HL-60 (cell line): ENCODE measurements at regions not wholly inside any gene's neighbourhood (a gene's known extent, or its start where the extent isn't known, plus 50 kb on each side); places are given as distances from the start of the nearest gene placed in this dataset.

Experiments
- DNase-seq, 2 experiments: peaks; one replicate each; pipeline ENCODE4 v3.0.0-alpha.2; 2010 to 2020; ENCODE audit warnings: low read depth in 1 of 2, low spot score in 1 of 2
- H3K27ac ChIP-seq: fragments of 250-450 bp; sonication (Bioruptor Pico); replicated peaks from 2 replicates; pipeline ENCODE4 v1.5.1; 2020; ENCODE audit warnings: mild to moderate bottlenecking, moderate library complexity
- H3K27me3 ChIP-seq: fragments of 250-450 bp; sonication (Bioruptor Pico); 2 replicates; pipeline ENCODE4 v1.5.1; 2021; ENCODE audit warnings: mild to moderate bottlenecking, moderate library complexity; ENCODE audit not compliant: insufficient read depth, poor library complexity, severe bottlenecking
- H3K4me3 ChIP-seq: replicated peaks from 2 replicates; pipeline ENCODE4 v1.5.1; 2011; ENCODE audit warnings: mild to moderate bottlenecking, control low read depth, low read length; ENCODE audit not compliant: insufficient read depth
- CTCF ChIP-seq: IDR thresholded peaks from one replicate; pipeline ENCODE4 v1.5.1; 2011; ENCODE audit warnings: low read length, control low read depth, inconsistent platforms; ENCODE audit not compliant: insufficient read depth
- GABPA ChIP-seq: IDR thresholded peaks from 2 replicates; pipeline ENCODE4 v1.6.1; 2012; ENCODE audit warnings: low read depth
- POLR2AphosphoS5 ChIP-seq: IDR thresholded peaks from 2 replicates; pipeline ENCODE4 v1.6.1; 2012; ENCODE audit warnings: low read depth
- REST ChIP-seq: IDR thresholded peaks from 2 replicates; pipeline ENCODE4 v1.6.1; 2012; ENCODE audit warnings: low read depth; ENCODE audit not compliant: insufficient replicate concordance
- SPI1 ChIP-seq: IDR thresholded peaks from 2 replicates; pipeline ENCODE4 v1.6.1; 2012; ENCODE audit warnings: low read depth, mild to moderate bottlenecking, borderline replicate concordance

- Histone ChIP-seq H3K27me3 (no peaks in the 10 kb centered on the region), H3K27ac (no peak overlapping the region), H3K4me3 (no peak overlapping the region)
- no peak for DNase-seq
- TF ChIP-seq GABPA (no peak), POLR2AphosphoS5 (no peak), SPI1 (no peak), CTCF (no peak), REST (no peak)
These were observed 380.4 kb downstream of the NPHP4 start for GRCh38 chr1:5611851-5612250.

GRCh38 chr1:5611431-5611830 is 380.8 kb downstream of the NPHP4 start:
- no peak for DNase-seq
- H3K4me3 ChIP-seq, result no peak overlapping the region
- H3K27ac ChIP-seq, result no peak overlapping the region
- no peaks in the 10 kb centered on the region for H3K27me3 ChIP-seq
- no peak for TF ChIP-seq CTCF
- no peak for TF ChIP-seq SPI1
- no peak for TF ChIP-seq GABPA
- TF ChIP-seq POLR2AphosphoS5, result no peak
- no peak for TF ChIP-seq REST

- no peak for TF ChIP-seq REST
- TF ChIP-seq CTCF, result no peak
- TF ChIP-seq GABPA, result no peak
- TF ChIP-seq SPI1, result no peak
- TF ChIP-seq POLR2AphosphoS5, result no peak
- H3K27me3 ChIP-seq, result no peaks in the 10 kb centered on the region
- no peak overlapping the region for H3K4me3 ChIP-seq
- DNase-seq, result no peak
- no peak overlapping the region for H3K27ac ChIP-seq
These were observed 381.8 kb downstream of the NPHP4 start for GRCh38 chr1:5610432-5610831.
